Stomach (tissue), 8 donors: ENCODE measurements at regions not wholly inside any gene's neighbourhood (a gene's known extent, or its start where the extent isn't known, plus 50 kb on each side); places are given as distances from the start of the nearest gene placed in this dataset.

Source experiments
- DNase-seq, 2 donors: peaks; one replicate each; pipeline versions ENCODE4 v3.0.0 to v3.0.0-alpha.2; 2013 to 2019
- H3K27ac ChIP-seq, 5 donors: fragments of 200-600 bp in 4 of 5; sonication (generic) in 4 of 5; one replicate each; pipeline ENCODE4 v1.5.1; 2013 to 2019; ENCODE audit warnings: mild to moderate bottlenecking in 1 of 5, moderate library complexity in 1 of 5
- H3K27me3 ChIP-seq, 3 donors: fragments of 200-600 bp; sonication (generic); one replicate each; pipeline ENCODE4 v1.5.1; 2017 to 2019; ENCODE audit warnings: mixed run types in 1 of 3
- H3K36me3 ChIP-seq, 4 donors: fragments of 200-600 bp; sonication (generic); 1 replicate in 3 of 4; 2 replicates in 1 of 4; pipeline ENCODE4 v1.5.1; 2016 to 2019
- H3K4me1 ChIP-seq, 4 donors: fragments of 200-600 bp; sonication (generic); one replicate each; pipeline ENCODE4 v1.5.1; 2016 to 2019
- H3K4me3 ChIP-seq, 4 donors: fragments of 200-600 bp; sonication (generic) in 3 of 4; one replicate each; pipeline ENCODE4 v1.5.1; 2016 to 2019; ENCODE audit warnings: mild to moderate bottlenecking in 1 of 4
- H3K9me3 ChIP-seq, 4 donors: fragments of 200-600 bp; sonication (generic); one replicate each; pipeline ENCODE4 v1.5.1; 2016 to 2019
- EP300 ChIP-seq: sonication (generic); formaldehyde crosslinking; IDR thresholded peaks from one replicate; pipeline ENCODE4 v1.6.1; 2017; ENCODE audit warnings: antibody characterized with exemption
- POLR2A ChIP-seq, 4 donors: fragments of 450-650 bp; IDR thresholded peaks; one replicate each; pipeline ENCODE4 v1.6.1; 2016; ENCODE audit warnings: antibody characterized with exemption in 4 of 4, control low read depth in 2 of 4, mild to moderate bottlenecking in 1 of 4, moderate library complexity in 1 of 4
- POLR2AphosphoS5 ChIP-seq, 3 donors: sonication (generic); formaldehyde crosslinking; IDR thresholded peaks; one replicate each; pipeline ENCODE4 v1.6.1; 2016; ENCODE audit warnings: antibody characterized with exemption in 3 of 3
- WGBS, 5 donors: extraction: QIAGEN DNeasy Blood & Tissue Kit in 3 of 5; methylation state at CpG; one replicate each; pipeline versions ENCODE4 v1.1.5 to v1.1.7; 2013 to 2018; 5-methylcytosine and 5-hydroxymethylcytosine counted together
- intact Hi-C: fragments of 100-400 bp; cut with DNase I; formaldehyde crosslinking; loops from one replicate; pipeline ENCODE4 v1.15.1; 2023; ENCODE audit warnings: low total_unique reads
- TF ChIP-seq, protein P1 (sequence below), 7 experiments: fragments of 450-650 bp in 4 of 7; fragments of 200-600 bp in 3 of 7; sonication (generic) in 3 of 7; IDR thresholded peaks; one replicate each; pipeline ENCODE4 v1.5.1; 2016 to 2019; ENCODE audit warnings: antibody characterized with exemption in 7 of 7, control low read depth in 2 of 7, mild to moderate bottlenecking in 1 of 7
- donor health status: healthy with polysubstance abuse.
- donor health status: Bipolar disorder and iron deficiency.
- donor health status: healthy.

DNA sequence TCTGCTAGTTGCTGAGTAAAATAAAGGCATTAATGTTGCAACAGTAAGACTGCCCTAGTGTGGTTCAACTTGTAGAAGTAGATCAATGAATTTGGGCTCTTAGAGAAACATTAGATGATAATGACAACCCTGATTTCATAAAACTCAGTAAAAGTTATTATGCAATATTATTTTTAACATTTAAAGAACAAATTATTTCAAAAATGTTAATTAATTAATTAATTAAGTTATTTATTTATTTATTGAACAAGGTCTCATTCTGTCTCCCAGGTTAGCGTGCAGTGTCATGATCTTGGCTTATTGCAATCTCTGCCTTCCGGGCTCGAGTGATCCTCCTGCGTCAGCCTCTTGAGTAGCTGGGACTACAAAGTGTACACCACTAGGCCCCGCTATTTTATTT is 1016.4 kb downstream of the VRK1 start:
- Histone ChIP-seq H3K4me1 (no peaks in the 10 kb centered on the region), H3K36me3 (no peaks in the 10 kb centered on the region), H3K27me3 (no peaks in the 10 kb centered on the region), H3K9me3 (peaks cover 0 to 6% (median 0%) of the 10 kb centered on the region in 4 donors), H3K27ac (no peak overlapping the region), H3K4me3 (no peak overlapping the region)
- intact Hi-C loops, result no loop called here
- TF ChIP-seq POLR2A (IDR thresholded peaks at IDR 0.05) (no peak), POLR2AphosphoS5 (IDR thresholded peaks at IDR 0.05) (no peak), EP300 (no peak)
- TF ChIP-seq, protein P1, sequence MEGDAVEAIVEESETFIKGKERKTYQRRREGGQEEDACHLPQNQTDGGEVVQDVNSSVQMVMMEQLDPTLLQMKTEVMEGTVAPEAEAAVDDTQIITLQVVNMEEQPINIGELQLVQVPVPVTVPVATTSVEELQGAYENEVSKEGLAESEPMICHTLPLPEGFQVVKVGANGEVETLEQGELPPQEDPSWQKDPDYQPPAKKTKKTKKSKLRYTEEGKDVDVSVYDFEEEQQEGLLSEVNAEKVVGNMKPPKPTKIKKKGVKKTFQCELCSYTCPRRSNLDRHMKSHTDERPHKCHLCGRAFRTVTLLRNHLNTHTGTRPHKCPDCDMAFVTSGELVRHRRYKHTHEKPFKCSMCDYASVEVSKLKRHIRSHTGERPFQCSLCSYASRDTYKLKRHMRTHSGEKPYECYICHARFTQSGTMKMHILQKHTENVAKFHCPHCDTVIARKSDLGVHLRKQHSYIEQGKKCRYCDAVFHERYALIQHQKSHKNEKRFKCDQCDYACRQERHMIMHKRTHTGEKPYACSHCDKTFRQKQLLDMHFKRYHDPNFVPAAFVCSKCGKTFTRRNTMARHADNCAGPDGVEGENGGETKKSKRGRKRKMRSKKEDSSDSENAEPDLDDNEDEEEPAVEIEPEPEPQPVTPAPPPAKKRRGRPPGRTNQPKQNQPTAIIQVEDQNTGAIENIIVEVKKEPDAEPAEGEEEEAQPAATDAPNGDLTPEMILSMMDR (IDR thresholded peaks at IDR 0.05), result no peak
- WGBS, 5 donors, result 90 to 97% (median 96%) methylated on average over 5 of the region's 5 CpGs
- DNase-seq, result no peak

DNA sequence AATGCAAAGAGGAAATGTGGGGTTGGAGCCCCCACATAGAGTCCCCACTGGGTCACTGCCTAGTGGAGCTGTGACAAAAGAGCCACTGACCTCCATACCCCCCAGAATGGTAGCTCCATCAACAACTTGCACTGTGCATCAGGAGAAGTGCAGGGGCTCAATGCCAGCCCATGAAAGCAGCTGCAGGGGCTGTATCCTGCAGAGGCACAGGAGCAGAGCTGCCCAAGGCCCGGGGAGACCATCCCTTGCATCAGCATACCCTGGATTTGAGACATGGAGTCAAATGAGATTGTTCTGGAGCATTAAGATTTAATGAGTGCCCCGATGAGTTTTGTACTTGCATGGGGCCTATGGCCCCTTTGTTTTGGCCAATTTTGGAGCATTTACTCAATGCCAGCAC is 1023.6 kb downstream of the VRK1 start:
- TF ChIP-seq, protein P1 (IDR thresholded peaks at IDR 0.05), result no peak
- TF ChIP-seq EP300, result no peak
- no peak for TF ChIP-seq POLR2AphosphoS5 (IDR thresholded peaks at IDR 0.05)
- TF ChIP-seq POLR2A (IDR thresholded peaks at IDR 0.05), result no peak
- intact Hi-C loops, result no loop called here
- Histone ChIP-seq H3K36me3 (no peaks in the 10 kb centered on the region), H3K27ac (no peak overlapping the region), H3K4me1 (no peaks in the 10 kb centered on the region), H3K9me3 (peaks cover 0 to 10% (median 3%) of the 10 kb centered on the region in 4 donors), H3K4me3 (no peak overlapping the region), H3K27me3 (no peaks in the 10 kb centered on the region)
- no peak for DNase-seq
- 59 to 75% (median 66%) methylated on average over 2 of the region's 2 CpGs for whole genome bisulfite sequencing, 5 donors

DNA sequence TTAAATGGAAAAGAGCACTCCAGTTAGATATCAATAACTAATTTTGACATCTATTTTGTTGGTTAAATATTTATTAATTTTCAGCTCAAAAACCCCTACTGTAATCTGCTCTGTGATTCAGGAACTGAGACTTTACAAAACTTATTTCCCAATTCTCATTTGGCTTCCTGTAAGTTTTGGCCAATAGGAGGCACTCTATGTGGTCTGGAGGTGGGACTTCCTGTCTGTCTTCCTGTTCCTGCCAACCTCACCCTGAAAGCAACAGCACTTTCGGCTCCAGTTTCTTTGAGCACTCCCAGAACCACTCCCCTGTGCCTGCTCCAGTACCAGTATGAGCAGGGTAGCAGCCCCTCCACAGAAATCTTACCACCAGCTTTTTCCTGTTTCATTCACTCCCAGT is 1027.0 kb downstream of the VRK1 start:
- no peaks in the 10 kb centered on the region for H3K4me1 ChIP-seq
- WGBS, 5 donors, result 0 to 27% (median 0%) methylated on average over 1 of the region's 1 CpG
- TF ChIP-seq EP300, result no peak
- TF ChIP-seq POLR2AphosphoS5 (IDR thresholded peaks at IDR 0.05), result no peak
- TF ChIP-seq, protein P1 (IDR thresholded peaks at IDR 0.05), result no peak
- TF ChIP-seq POLR2A (IDR thresholded peaks at IDR 0.05), result no peak
- H3K27ac ChIP-seq, result no peak overlapping the region
- H3K9me3 ChIP-seq, result peaks cover 0 to 10% (median 0%) of the 10 kb centered on the region in 4 donors
- H3K27me3 ChIP-seq, result no peaks in the 10 kb centered on the region
- DNase-seq, result no peak
- no peak overlapping the region for H3K4me3 ChIP-seq
- H3K36me3 ChIP-seq, result no peaks in the 10 kb centered on the region
- intact Hi-C loops, result no loop called here

DNA sequence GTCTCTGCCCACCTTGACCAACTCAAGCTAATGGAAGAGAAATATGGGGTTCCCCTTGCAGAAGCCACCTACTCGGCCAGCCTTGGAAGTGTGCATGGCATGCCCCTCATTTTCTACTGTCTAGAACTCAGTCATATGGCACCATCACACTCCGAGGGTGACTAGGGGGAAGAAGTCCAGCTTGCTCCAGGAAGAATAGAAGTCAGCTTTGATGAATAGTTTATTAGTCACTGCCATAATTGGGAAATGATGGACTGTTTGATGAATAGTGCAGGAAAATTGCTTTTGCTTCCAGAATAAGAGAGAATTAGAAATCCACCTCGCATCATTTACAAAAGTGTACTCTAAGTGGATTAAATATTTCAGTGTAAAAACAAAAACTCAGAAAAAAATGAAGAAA is 1030.6 kb downstream of the VRK1 start:
- DNase-seq, result no peak
- intact Hi-C loops, result no loop called here
- H3K9me3 ChIP-seq, result peaks cover 0 to 10% (median 0%) of the 10 kb centered on the region in 4 donors

More for the DNA sequence above, 1030.6 kb downstream of the VRK1 start:
- no peak overlapping the region for H3K27ac ChIP-seq
- TF ChIP-seq EP300 (no peak), POLR2AphosphoS5 (IDR thresholded peaks at IDR 0.05) (no peak), POLR2A (IDR thresholded peaks at IDR 0.05) (no peak)
- TF ChIP-seq, protein P1 (IDR thresholded peaks at IDR 0.05), result no peak
- no peaks in the 10 kb centered on the region for H3K36me3 ChIP-seq
- H3K4me1 ChIP-seq, result no peaks in the 10 kb centered on the region
- no peak overlapping the region for H3K4me3 ChIP-seq
- 64 to 85% (median 82%) methylated on average over 3 of the region's 3 CpGs for WGBS, 5 donors
- H3K27me3 ChIP-seq, result peaks cover 0 to 7% (median 0%) of the 10 kb centered on the region in 3 donors
